ENCODE measurements at regions not wholly inside any gene's neighbourhood (a gene's known extent, or its start where the extent isn't known, plus 50 kb on each side); places are given as distances from the start of the nearest gene placed in this dataset.

DNA sequence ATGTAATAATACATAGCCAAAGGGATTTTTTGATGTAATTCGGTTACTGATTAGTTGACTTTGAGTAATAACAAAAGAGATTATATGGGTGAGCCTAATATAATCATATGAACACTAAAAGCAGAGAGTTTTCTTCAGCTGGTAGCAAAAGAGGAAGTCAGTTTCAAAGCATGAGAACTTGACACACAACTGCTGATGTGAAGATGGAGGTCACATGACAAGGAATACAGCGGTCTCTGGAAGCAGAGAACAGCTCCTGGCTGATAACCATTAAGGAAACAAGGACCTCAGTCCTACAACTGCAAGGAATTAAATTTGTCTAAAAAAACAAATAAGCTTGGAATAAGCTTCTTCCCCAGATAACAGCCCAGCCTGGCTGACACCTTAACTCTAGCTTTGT lies 119.1 kb upstream of the PRNP start:
- TF ChIP-seq CTCF (IDR thresholded peaks at IDR 0.05) (no peak), POLR2AphosphoS2 (conservative IDR thresholded peaks at IDR 0.05; ENCODE audit: low read length) (no peak), MAX (IDR thresholded peaks at IDR 0.05) (no peak)

Data from A549 (cell line).